Pancreas (tissue), 10 donors: ENCODE measurements at regions not wholly inside any gene's neighbourhood (a gene's known extent, or its start where the extent isn't known, plus 50 kb on each side); places are given as distances from the start of the nearest gene placed in this dataset.

ENCODE experiments used
- ATAC-seq, 4 donors: fragments of 200-7000 bp; cut with Tn5 transposase; one replicate each; pipeline versions ENCODE4 v1.8.0 to v1.9.1; 2020; ENCODE audit warnings: mild to moderate bottlenecking in 4 of 4, moderate library complexity in 4 of 4
- DNase-seq, 6 donors: peaks; one replicate each; pipeline ENCODE4 v3.0.0-alpha.2; 2020
- FAIRE-seq: peaks from 2 replicates; lab custom pipeline; 2012; peaks lifted over from hg19 to GRCh38; lab: Jason Lieb, UNC
- H3K27ac ChIP-seq, 4 donors: fragments of 200-600 bp; sonication (generic); 1 replicate in 3 of 4; 2 replicates in 1 of 4; pipeline versions ENCODE4 v1.5.0 to v1.8.0; 2020
- H3K27me3 ChIP-seq, 4 donors: fragments of 200-600 bp; one replicate each; pipeline ENCODE4 v1.8.0; 2021
- H3K36me3 ChIP-seq, 3 donors: fragments of 200-600 bp; sonication (generic) in 1 of 3; one replicate each; pipeline versions ENCODE4 v1.5.0 to v1.8.0; 2020 to 2021
- H3K4me1 ChIP-seq, 3 donors: fragments of 200-600 bp; one replicate each; pipeline ENCODE4 v1.8.0; 2021
- H3K4me3 ChIP-seq, 4 donors: fragments of 200-600 bp; sonication (generic) in 2 of 4; one replicate each; pipeline versions ENCODE4 v1.5.0 to v1.8.0; 2020 to 2021
- H3K9me3 ChIP-seq, 4 donors: fragments of 200-600 bp; one replicate each; pipeline ENCODE4 v1.8.0; 2021
- CTCF ChIP-seq, 4 donors: fragments of 200-600 bp; sonication (generic) in 3 of 4; IDR thresholded peaks; one replicate each; pipeline versions ENCODE4 v1.5.0 to v1.8.0; 2021; ENCODE audit warnings: antibody characterized with exemption in 4 of 4
- WGBS, 2 donors: extraction: QIAGEN DNeasy Blood & Tissue Kit; methylation state at CpG; one replicate each; pipeline ENCODE4 v1.1.7; 2013; 5-methylcytosine and 5-hydroxymethylcytosine counted together
- intact Hi-C, 3 donors: fragments of 100-400 bp; cut with DNase I; formaldehyde crosslinking; loops; one replicate each; pipeline versions ENCODE4 v1.11.1 to v1.14.2; 2022
- donor health status: healthy with polysubstance abuse.
- donor health status: DM: no; HTN: no; CAD: no; lungs with moderate emphysema.
- donor health status: DM: no; HTN: no; CAD: no.
- donor health status: control.
- donor health status: control.
- donor health status: Bipolar disorder and iron deficiency.
- donor health status: DM: yes; HTN: yes; CAD: no.
- donor health status: DM: no; HTN: no; CAD: no.
- donor health status: DM: no; HTN: no; CAD: no.
- donor health status: DM: yes; HTN: yes; CAD: no.

- peaks cover 0 to 5% (median 0%) of the 10 kb centered on the region in 4 donors for H3K27me3 ChIP-seq
- TF ChIP-seq CTCF (IDR thresholded peaks at IDR 0.05) = no peak
- WGBS, 2 donors = 76 to 81% methylated on average over 2 of the region's 2 CpGs
Observed at GRCh38 chr12:53857666-53858065, 81.0 kb upstream of the HOXC13 start.

GRCh38 chr12:53860426-53861345, 77.9 kb upstream of the HOXC13 start:
- Histone ChIP-seq H3K9me3 (no peaks in the 10 kb centered on the region), H3K27me3 (no peaks in the 10 kb centered on the region), H3K4me1 (no peaks in the 10 kb centered on the region), H3K36me3 (no peaks in the 10 kb centered on the region), H3K27ac (no peak overlapping the region), H3K4me3 (no peak overlapping the region)
- no peak for FAIRE-seq
- WGBS, 2 donors = 46 to 49% methylated on average over 2 of the region's 2 CpGs
- TF ChIP-seq CTCF (IDR thresholded peaks at IDR 0.05) = no peak
- no peak for DNase-seq
- no peak for ATAC-seq
- intact Hi-C loops = no loop called here

More at GRCh38 chr12:53857666-53858065, 81.0 kb upstream of the HOXC13 start:
- FAIRE-seq = no peak
- no peak for ATAC-seq
- Histone ChIP-seq H3K27ac (no peak overlapping the region), H3K4me3 (no peak overlapping the region), H3K4me1 (no peaks in the 10 kb centered on the region), H3K9me3 (no peaks in the 10 kb centered on the region), H3K36me3 (no peaks in the 10 kb centered on the region)
- intact Hi-C loops = no loop called here
- no peak for DNase-seq

GRCh38 chr12:53862206-53862605, 76.4 kb upstream of the HOXC13 start:
- H3K9me3 ChIP-seq = no peaks in the 10 kb centered on the region
- ATAC-seq (no peak), DNase-seq (no peak), FAIRE-seq (no peak)
- no peak overlapping the region for H3K4me3 ChIP-seq
- no peaks in the 10 kb centered on the region for H3K27me3 ChIP-seq
- intact Hi-C loops = no loop called here
- no peaks in the 10 kb centered on the region for H3K4me1 ChIP-seq
- 42 to 48% methylated on average over 3 of the region's 3 CpGs for WGBS, 2 donors
- no peaks in the 10 kb centered on the region for H3K36me3 ChIP-seq
- H3K27ac ChIP-seq = no peak overlapping the region
- TF ChIP-seq CTCF (IDR thresholded peaks at IDR 0.05) = no peak

GRCh38 chr12:53862831-53863230, 75.8 kb upstream of the HOXC13 start:
- Histone ChIP-seq H3K27me3 (no peaks in the 10 kb centered on the region), H3K9me3 (no peaks in the 10 kb centered on the region), H3K4me3 (no peak overlapping the region), H3K36me3 (no peaks in the 10 kb centered on the region), H3K27ac (no peak overlapping the region), H3K4me1 (no peaks in the 10 kb centered on the region)
- 68 to 84% methylated on average over 2 of the region's 2 CpGs for WGBS, 2 donors
- FAIRE-seq = no peak
- DNase-seq = no peak
- no peak for TF ChIP-seq CTCF (IDR thresholded peaks at IDR 0.05)
- ATAC-seq = no peak
- intact Hi-C loops = no loop called here

GRCh38 chr12:53866727-53867126, 71.9 kb upstream of the HOXC13 start:
- no peak for TF ChIP-seq CTCF (IDR thresholded peaks at IDR 0.05)
- Histone ChIP-seq H3K4me3 (no peak overlapping the region), H3K27ac (no peak overlapping the region), H3K9me3 (no peaks in the 10 kb centered on the region), H3K36me3 (no peaks in the 10 kb centered on the region), H3K27me3 (no peaks in the 10 kb centered on the region), H3K4me1 (no peaks in the 10 kb centered on the region)
- no peak for DNase-seq
- no peak for FAIRE-seq
- no peak for ATAC-seq
- intact Hi-C loops = no loop called here
- WGBS, 2 donors = 54 to 75% methylated on average over 3 of the region's 3 CpGs
